PC-3 (cell line): ENCODE measurements at regions not wholly inside any gene's neighbourhood (a gene's known extent, or its start where the extent isn't known, plus 50 kb on each side); places are given as distances from the start of the nearest gene placed in this dataset.

ENCODE experiments used
- CTCF ChIP-seq: fragments of 300-600 bp; sonication (generic); conservative IDR thresholded peaks from 2 replicates; pipeline ENCODE4 v1.5.1; 2017; ENCODE audit warnings: antibody characterized with exemption, low read depth, mild to moderate bottlenecking, low read length
- EZH2 ChIP-seq: fragments of 300-600 bp; sonication (generic); IDR thresholded peaks from one replicate; pipeline ENCODE4 v1.6.1; 2017; ENCODE audit warnings: antibody characterized with exemption, mild to moderate bottlenecking, low read length; ENCODE audit not compliant: unreplicated experiment
- EZH2phosphoT487 ChIP-seq: fragments of 300-600 bp; sonication (generic); IDR thresholded peaks from 2 replicates; pipeline ENCODE4 v1.6.1; 2018; ENCODE audit warnings: mild to moderate bottlenecking, antibody characterized with exemption, low read length, borderline replicate concordance

GRCh38 chr1:217327901-217328300 lies 303.0 kb downstream of the GPATCH2 start:
- TF ChIP-seq EZH2, result no peak
- TF ChIP-seq CTCF, result no peak
- no peak for TF ChIP-seq EZH2phosphoT487
